ENCODE measurements at regions not wholly inside any gene's neighbourhood (a gene's known extent, or its start where the extent isn't known, plus 50 kb on each side); places are given as distances from the start of the nearest gene placed in this dataset.
"Not testable (repeated sequence)": the region's sequence is repeated elsewhere in the genome, so short reads cannot be mapped to it uniquely, and the experiment has no call there.

DNA sequence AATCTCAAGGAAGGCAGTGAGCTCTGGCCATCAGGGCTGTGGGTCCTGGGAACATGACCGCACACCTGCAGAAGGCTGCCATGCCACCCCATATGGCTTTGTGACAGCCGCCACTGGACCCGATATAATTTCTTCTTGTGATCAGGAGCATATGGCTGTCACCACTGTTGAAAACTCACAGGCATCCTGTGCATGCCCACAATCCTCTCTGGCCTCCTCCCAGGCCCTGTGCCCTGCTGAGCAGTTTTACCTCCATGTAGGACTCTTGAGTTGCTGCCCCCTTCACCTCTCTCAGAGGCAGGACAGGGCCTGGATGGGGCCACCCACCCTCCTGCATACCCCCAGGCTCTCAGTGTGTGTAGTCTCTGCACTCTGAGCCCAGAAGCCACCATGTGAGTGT is 391.9 kb upstream of the AKR1E2 start:
- DNase-seq, result no peak

GRCh38 chr10:4431114-4431863 is 394.7 kb upstream of the AKR1E2 start:
- DNase-seq, result no peak

GRCh38 chr10:4429571-4429970 is 396.4 kb upstream of the AKR1E2 start:
- no peak for DNase-seq

GRCh38 chr10:4427532-4427931 is 398.5 kb upstream of the AKR1E2 start:
- no peak for DNase-seq

GRCh38 chr10:4426866-4427265 is 399.1 kb upstream of the AKR1E2 start:
- no peak for DNase-seq

DNA sequence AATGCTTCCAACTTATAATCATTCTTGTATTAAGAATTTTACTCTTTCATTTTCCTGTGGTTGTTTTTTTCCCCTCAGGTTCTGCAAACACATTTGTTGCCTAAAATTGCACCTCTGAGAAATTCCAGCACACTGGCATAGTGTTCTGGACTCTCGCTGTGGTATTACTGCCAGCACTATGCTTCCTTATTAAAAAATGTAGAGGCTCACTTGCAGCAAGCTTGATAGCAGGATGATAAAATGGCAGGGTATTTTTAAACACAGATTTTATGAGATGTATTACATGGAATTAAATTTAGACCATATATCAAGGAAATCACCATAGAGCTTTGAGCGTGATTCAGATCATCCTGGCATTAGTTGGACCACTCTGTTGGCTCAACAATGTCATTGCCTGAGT is 416.7 kb upstream of the AKR1E2 start:
- DNase-seq, result no peak

GRCh38 chr10:4407783-4408182 is 418.2 kb upstream of the AKR1E2 start:
- no peak for DNase-seq

- no peak for DNase-seq
Measured at GRCh38 chr10:4405828-4406227, 420.2 kb upstream of the AKR1E2 start.

GRCh38 chr10:4403638-4404252 is 422.3 kb upstream of the AKR1E2 start:
- DNase-seq, result no peak

DNA sequence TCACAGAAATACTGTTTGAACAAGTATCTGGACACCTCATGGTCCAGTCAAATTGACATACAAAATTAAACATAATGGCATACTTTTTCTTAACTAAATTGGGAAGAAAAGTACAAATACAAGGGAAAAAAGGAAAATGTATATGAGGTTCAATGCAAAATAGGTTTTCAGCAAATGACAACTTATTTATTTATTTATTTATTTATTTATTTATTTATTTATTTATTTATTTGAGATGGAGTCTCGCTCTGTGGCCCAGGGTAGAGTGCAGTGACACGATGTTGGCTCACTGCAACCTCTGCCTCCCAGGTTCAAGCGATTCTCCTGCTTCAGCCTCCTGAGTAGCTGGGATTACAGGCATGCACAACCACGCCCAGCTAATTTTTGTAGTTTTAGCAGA is 424.9 kb upstream of the AKR1E2 start:
- DNase-seq, result not testable (repeated sequence)

GRCh38 chr10:4399556-4399955 is 426.5 kb upstream of the AKR1E2 start:
- no peak for DNase-seq

GRCh38 chr10:4398602-4399001 is 427.4 kb upstream of the AKR1E2 start:
- no peak for DNase-seq

GRCh38 chr10:4397337-4397736 is 428.7 kb upstream of the AKR1E2 start:
- no peak for DNase-seq

GRCh38 chr10:4396401-4397283 is 429.4 kb upstream of the AKR1E2 start:
- DNase-seq, result no peak

DNA sequence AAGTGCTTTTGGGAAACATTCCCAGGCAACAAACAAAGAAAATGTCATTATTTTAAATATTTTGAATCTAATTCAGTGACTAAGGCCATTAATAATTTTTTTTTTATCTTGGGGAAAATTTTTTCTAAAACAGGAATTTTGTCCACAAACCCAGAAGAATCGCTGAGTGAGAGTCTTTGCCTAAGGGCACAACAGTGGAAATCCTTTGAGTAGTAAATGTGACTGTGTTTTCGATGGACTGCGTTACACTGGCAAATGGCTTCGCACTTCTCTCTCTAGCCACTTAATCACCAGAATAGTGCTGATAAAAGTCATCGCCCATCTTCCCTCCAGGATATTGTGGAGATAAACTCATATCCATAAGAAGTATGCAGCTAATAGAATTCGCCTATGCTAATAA is 430.3 kb upstream of the AKR1E2 start:
- no peak for DNase-seq

DNA sequence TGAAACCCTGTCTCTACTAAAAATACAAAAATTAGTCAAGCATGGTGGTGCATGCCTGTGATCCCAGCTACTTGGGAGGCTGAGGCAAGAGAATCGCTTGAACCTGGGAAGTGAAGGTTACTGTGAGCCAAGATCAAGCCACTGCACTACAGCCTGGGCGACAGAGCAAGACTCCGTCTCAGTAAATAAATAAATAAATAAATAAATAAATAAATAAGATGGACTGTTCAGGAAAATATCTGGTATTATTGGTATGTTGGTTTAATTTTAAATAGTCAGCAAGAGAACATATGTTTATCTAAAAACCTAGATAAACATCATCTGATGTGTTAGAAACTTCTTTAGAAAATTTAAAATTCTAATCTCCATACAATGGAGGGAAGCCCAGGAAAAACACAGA is 431.6 kb upstream of the AKR1E2 start:
- DNase-seq, result not testable (repeated sequence)

DNA sequence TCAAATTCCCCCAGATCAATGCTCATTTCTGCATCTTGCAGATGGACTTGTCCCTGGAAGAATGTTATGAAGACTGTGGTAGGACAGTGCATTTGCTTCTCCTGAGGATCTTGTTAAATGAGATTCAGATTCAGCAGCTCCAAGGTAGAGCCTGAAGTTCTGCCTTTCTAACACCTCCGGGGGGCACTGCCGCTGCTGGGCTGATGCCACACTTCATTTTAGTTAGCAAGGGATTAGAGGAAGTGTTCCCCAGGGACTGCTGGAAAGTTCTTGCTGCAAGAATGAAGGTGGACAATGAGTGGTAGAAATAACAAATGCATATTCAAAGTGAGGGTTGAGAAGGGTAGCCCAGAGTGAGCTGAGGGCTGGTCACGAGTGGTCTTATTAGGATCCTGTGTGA is 434.3 kb upstream of the AKR1E2 start:
- DNase-seq, result peak; percentile 2

GRCh38 chr10:4390219-4390618 is 435.8 kb upstream of the AKR1E2 start:
- DNase-seq, result no peak

DNA sequence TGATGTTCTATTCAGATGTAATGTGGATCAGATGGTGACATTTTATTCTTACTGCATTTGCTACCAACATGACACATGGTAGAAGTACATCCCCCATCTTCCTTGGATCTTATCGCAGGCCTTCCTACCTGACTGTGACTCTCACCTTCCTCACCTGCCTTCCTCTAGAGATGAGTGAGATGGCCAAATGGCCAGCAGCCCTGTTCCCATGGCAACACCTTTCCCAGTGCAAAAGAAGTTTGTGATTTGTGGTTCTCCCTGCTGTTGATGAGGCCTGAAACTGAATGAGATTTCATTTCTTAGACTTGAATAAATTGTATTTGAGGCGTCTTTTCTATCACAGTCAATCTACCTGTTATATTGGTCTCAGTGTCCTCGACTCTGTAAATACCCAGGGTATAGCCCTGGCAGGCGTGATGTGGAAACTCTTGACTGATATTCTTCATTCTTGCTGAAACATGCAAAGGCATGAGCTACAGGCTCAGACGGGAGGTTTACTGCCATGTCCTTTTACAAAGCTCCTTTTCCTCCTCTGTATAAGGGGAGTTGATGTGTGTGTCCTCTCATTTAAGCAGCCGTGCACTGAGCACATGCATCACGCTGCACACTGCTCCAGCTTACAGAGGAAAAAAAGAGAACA is 440.7 kb upstream of the AKR1E2 start:
- no peak for DNase-seq

- no peak for DNase-seq
Measured at GRCh38 chr10:4384245-4384644, 441.8 kb upstream of the AKR1E2 start.

DNA sequence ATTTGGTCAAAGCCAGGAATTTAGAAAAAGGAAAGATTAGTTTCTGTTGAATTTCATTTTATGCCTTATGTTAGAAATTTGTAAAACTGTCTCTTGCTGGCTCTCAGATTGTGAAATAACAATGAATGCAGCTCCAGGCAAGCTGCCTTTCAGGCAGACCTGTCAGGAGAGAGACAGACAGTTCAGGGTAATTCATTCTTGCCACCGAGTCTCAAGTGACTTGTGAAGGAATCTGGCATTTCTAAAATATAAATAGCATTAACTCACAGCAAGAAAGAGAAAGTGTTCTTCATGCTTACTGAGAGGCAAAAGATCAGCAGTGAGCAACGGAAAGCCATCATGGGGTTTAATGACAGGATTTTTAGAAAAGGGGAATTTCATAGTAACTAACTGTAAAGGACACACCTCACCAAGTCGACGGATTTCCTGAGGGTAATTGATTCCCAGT is 442.3 kb upstream of the AKR1E2 start:
- no peak for DNase-seq

DNA sequence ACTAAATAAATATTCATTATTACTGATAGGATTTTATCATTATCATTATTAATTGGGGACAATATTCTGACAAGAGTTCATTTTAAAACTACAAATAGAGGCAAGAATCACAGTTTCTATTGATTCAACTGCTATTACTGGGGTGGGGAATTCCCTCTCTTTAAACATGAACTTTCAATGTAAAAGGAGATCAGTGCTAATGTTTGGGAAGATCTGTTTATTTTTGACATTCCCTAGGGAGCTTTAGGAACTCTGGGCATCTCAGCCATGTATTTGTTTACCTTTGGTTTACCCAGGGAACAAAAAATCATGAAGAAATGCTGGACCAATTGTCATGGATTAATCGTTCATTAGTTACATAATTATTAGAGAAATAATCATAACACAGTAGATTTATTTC is 443.2 kb upstream of the AKR1E2 start:
- DNase-seq, result no peak

DNA sequence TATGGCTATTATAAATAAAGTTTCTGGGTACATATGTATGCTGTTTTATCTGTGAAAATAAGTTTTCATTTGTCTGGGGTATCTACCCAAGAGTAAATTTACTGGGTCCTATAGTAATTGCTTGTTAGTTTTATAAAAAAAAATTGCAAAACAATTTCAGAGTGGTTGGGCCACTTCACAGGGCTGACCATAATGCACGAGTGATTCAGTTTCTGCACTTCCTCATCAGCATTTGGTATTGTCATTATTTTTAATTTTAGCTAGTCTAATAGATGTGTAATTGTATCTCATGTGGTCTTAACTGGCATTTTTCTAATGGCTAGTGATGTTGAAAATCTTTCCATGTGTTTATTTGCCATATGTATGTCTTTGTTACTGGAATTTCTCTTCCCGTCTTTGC is 452.4 kb upstream of the AKR1E2 start:
- no peak for DNase-seq
